HG02870 (cell line): ENCODE measurements at regions not wholly inside any gene's neighbourhood (a gene's known extent, or its start where the extent isn't known, plus 50 kb on each side); places are given as distances from the start of the nearest gene placed in this dataset.

ENCODE experiments used
- ATAC-seq: cut with Tn5 transposase; IDR thresholded peaks from one replicate; pipeline ENCODE4 v1.9.1; 2021; ENCODE audit warnings: mild to moderate bottlenecking, moderate library complexity; ENCODE audit not compliant: unreplicated experiment

- ATAC-seq = no peak
Measured at GRCh38 chr3:10555263-10555662, 49.9 kb upstream of the ATP2B2 start.

- ATAC-seq = no peak
Measured at GRCh38 chr3:10556312-10556711, 50.9 kb upstream of the ATP2B2 start.

DNA sequence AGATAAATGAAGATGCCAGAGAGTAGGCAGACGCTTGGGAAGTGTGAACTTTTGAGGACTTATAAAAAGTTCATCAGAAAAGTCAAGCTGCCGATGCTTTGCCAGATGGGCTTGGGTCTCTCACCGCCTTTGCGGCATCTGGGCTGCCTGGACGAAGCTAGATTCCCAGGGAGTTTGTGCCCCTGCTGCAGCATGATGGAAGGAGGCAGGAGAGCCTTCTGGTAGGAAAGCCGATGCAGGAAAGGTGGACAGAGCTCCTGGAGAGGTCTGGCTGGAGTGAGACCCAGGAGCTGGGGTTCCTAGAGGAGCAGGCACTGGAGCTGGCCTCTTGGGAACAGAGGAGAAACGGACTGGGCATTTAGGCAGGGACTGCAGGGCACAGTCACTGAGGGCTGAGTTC lies 51.9 kb upstream of the ATP2B2 start:
- no peak for ATAC-seq

GRCh38 chr3:10557781-10558373 lies 52.5 kb upstream of the ATP2B2 start:
- ATAC-seq = no peak

GRCh38 chr3:10558736-10559135 lies 53.4 kb upstream of the ATP2B2 start:
- ATAC-seq = no peak

DNA sequence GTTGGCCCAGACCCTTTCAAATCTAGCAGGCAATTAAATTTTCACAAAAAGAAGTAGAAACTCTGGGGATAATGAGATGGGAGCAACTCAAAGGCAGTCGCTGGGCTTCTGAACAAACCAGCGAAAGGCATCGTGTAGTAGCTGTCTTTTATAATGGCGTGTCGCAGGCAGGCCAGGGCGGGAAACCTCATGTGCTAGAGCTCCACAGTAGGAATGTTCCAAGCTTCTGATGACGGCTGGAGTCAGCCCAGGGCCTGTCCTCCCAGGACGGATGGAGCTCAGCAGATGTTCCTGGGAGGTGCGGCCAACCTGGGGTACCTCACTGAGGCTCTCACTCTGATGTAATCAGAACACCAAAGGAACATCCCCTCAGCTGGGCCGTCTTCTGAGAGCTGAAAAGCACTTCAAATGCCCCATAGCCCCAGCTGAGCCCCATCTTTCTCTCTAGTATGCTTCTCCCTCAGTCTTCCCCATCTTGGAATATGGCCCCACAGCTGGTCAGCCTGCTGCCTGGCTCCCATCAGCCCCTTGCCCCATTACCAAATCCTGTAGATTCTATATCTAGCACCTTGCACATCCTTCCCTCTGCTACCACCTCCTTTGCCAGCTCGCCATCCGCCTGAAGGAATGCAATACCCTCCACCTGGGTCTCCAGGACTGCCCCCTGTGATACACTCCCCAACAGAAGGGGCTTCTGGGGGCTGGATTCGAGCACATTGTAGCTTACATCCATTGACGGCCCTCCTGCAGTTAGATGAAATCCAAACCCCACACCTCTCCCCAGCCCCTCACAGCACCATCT lies 54.9 kb upstream of the ATP2B2 start:
- ATAC-seq = no peak

DNA sequence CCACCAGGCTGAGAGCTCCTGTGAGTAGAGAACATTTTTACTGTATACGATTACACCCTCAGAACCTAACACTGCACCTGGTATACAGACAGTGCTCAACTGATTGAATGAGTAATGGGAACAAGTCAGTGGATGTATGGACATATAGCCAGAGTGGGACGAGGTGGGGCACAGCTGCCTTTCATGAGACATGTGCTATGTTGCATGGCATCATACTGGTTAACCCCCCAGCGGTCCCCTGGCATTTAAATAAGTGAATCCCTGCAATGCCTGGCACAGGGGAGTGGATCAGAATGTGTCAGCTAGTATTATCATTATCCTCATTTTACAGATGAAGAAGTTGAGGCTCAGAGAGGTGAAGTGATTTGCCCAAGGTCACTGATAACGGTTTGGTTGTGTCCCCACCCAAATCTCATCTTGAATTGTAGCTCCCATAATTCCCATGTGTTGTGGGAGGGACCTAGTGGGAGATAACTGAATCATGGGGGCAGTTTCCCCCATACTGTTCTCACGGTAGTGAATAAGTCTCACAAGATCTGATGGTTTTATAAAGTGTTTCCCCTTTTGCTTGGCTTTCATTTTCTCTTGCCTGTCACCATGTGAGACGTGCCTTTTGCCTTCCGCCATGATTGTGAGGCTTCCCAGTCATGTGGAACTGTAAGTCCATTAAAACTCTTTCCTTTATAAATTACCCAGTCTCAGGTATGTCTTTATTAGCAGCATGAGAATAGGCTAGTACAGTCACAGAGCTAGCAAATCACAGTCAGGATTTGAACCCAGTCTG lies 56.0 kb upstream of the ATP2B2 start:
- no peak for ATAC-seq

DNA sequence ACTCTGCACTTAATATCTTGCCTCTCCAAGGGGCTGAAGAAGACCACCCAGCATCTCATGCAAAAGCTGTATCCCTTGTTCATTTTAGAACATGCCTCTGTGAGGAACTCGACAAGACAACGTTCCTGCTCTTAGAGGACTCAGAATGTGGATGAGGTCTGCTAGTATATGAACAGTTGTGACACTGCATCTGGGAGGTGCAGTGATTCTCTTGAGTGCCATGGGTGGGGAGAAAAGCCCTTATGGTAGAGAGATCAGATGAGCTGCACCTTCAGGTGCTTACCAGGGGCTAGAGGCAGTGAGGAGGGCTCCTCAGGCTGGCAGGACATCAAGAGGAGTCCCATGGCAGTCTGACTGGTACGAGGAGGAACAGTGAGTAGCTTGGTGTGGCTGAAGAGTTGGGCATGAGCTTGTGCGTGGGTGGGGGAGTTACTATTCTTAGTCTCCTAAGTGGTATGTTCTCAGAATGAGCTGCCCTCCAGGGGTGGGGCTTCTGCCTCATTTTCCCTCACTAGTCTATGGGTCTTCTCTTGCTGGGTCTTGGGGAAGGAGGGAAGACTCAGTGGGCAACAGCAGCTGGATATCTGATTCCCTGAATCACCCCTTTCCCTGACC lies 56.7 kb upstream of the ATP2B2 start:
- no peak for ATAC-seq

DNA sequence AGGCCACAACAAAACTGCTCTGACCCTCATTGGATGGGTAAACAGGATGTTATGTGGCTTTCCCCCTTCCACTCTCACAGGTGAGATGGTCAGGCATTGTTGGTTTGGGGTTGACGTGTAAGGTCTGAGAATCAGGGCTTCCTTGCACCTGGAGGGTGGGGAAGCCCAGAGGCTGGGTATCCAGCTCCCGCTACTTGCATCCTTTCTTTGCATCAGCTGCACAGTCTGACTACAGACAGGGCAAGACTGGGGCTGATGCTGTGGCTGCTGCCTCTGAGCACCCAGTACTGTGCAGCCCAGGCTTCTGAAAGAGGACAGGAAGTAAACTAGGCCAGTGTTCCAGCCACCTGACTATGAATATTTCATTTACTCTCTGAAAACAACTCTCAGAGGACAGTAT lies 58.0 kb upstream of the ATP2B2 start:
- no peak for ATAC-seq

DNA sequence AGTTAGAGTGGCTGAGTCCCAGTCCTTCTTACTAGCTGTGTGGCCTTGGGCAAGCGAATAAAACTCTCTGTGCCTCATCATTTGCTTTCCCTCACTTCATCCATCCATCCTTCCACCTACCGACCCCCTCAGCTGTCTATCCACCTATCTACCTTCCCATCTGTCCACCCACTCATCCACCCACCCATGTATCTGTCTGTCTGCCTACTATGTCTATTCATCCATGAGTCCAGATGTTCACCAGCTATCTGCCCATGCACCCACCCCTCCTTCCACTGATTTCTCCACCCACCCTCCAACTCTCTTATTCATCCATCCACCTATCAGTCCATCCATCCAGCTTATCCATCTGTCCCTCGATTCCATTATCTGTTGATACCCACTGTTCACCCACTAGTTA lies 60.4 kb upstream of the ATP2B2 start:
- no peak for ATAC-seq

GRCh38 chr3:10566451-10566850 lies 61.1 kb upstream of the ATP2B2 start:
- ATAC-seq = no peak

- no peak for ATAC-seq
Measured at GRCh38 chr3:10568549-10568948, 63.2 kb upstream of the ATP2B2 start.

DNA sequence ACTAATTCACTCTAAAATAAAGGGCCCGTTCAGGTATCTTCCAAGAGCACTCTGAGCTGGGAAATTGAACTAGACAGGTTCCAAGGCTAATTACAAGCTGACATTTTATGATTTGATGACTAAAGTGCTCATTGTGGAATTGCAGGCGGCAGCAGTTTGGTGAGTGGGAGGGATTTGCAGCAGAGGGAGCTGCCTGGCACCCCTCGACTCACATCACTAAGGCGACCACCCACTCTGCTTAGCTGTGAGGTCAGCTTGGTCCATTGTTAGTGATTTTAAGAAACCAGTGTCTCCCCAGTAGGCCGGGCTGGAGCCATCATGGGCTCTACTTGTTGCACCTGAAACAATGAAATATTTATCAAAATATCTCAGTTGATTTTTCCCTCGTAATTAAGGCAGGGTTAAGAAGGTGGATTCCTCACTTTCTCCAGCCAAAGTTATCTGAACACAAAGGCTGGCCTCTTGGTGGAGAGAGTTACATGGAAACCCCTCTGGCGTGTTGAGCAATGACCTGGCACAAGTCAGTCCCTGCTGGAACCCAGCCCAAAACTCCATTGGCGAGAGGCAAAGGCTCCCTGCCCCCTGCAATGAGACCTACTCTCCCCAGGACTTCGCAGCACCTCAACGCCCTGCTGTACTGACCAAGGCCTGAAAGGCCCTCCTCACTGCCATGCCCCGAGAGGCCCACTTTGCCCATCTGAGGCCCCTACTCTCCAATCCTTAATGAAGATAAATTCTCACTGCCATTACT lies 65.0 kb upstream of the ATP2B2 start:
- no peak for ATAC-seq

DNA sequence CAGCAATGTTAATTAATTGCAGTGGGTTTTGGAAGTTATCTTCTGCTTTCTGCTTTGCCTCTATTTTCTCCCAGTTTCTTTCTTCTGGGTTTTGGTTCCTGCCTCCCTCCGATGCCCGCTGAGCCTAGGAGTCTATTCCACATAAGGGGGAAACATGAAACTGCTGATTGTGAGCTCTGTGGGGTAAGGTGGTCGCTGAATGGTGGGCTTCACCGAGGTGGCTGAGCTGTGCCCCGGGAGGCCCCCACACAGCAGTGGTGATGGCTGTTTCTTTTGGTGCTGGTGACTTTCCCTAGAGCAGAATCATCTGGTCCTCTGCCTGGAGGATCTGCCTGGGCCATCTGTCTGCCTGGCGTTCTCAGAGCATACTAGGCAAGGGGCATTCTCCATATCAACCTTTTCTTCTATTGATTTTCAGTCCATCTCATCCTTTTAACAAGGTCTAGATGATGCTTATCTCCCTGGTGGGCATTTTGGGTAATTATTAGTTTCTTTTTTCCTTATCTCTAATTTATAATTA lies 68.8 kb upstream of the ATP2B2 start:
- no peak for ATAC-seq

GRCh38 chr3:10575601-10576160 lies 70.3 kb upstream of the ATP2B2 start:
- no peak for ATAC-seq

- ATAC-seq = no peak
Measured at GRCh38 chr3:10577486-10577885, 72.1 kb upstream of the ATP2B2 start.

DNA sequence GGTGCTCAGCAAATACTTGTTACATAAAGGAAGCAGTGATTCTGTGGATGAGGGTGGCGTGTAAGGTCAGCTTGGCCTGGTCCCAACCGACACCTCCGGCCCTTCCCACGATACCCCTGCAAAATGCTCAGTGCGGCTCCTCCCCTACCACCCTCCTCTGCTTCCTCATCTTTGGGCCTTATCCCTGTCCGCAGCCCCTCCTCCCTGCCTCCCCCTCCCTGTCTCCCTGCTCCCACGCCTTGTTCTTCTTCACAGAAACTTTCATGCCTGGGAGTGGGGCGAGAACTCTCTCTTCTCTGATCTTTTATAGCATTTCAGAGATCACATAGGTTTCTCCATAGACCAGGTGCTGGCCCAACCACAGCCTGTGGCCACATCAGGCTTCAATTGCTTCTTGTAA lies 75.0 kb upstream of the ATP2B2 start:
- ATAC-seq = no peak

DNA sequence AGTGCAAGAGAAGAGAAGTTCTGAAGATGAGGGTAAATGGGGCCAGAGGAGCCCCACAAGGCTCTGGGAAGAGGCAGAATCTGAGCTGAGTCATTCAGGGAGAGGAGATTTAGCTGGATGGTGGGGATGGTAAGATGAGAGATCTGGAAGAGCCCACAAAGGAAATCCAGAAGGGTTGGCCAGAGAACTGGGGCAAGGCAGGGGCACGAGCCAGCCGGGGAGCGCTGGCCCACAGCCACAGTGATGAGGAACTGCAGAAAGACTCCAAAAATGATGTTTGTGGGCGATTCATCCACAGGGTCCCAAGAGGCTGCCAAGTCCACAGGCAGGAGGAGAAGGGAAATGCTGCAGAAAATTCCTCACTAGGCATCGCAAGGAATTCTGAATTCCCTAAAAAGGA lies 75.9 kb upstream of the ATP2B2 start:
- no peak for ATAC-seq

GRCh38 chr3:10581716-10582115 lies 76.3 kb upstream of the ATP2B2 start:
- no peak for ATAC-seq

- no peak for ATAC-seq
Measured at GRCh38 chr3:10582733-10583132, 77.3 kb upstream of the ATP2B2 start.
